GM12891 (cell line): ENCODE measurements at regions not wholly inside any gene's neighbourhood (a gene's known extent, or its start where the extent isn't known, plus 50 kb on each side); places are given as distances from the start of the nearest gene placed in this dataset.

ENCODE experiments used
- POLR2A ChIP-seq: IDR thresholded peaks from 2 replicates; pipeline ENCODE4 v1.6.1; 2011; ENCODE audit warnings: low read depth, low read length, control low read depth
- POLR2AphosphoS5 ChIP-seq: IDR thresholded peaks from 2 replicates; pipeline ENCODE4 v1.6.1; 2011; ENCODE audit warnings: low read depth, low read length, control low read depth

GRCh38 chr7:67752227-67752626 lies 755.6 kb downstream of the TYW1 start:
- TF ChIP-seq POLR2A = no peak
- TF ChIP-seq POLR2AphosphoS5 = no peak
